Forelimb muscle (tissue), 1 donor: ENCODE measurements at regions not wholly inside any gene's neighbourhood (a gene's known extent, or its start where the extent isn't known, plus 50 kb on each side); places are given as distances from the start of the nearest gene placed in this dataset.
A peak's percentile ranks its signal among the peaks of the same experiment; 100 is the strongest.

Experiments used
- DNase-seq: peaks from one replicate; pipeline ENCODE4 v3.0.0-alpha.2; 2013; ENCODE audit warnings: low read depth

DNA sequence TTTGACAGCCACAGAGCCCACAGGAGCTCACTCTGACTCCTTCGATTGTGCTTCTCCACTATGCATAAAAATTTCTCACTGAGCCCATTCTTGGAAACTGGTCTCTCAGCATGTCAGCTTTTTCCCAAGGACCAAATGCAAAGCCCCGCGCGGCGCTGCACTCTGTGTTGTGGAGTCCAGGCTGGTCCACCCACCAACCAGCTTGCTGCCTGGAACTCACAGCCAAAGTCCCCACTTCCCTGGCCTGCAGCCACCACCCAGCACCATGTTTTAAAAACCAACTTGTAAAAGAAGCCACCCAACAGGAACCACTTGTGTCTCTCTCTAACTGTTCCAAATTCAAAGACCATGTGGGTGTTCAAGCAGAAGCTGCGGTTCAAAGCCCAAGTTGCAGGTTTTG is 124.4 kb downstream of the SPATA19 start:
- no peak for DNase-seq

DNA sequence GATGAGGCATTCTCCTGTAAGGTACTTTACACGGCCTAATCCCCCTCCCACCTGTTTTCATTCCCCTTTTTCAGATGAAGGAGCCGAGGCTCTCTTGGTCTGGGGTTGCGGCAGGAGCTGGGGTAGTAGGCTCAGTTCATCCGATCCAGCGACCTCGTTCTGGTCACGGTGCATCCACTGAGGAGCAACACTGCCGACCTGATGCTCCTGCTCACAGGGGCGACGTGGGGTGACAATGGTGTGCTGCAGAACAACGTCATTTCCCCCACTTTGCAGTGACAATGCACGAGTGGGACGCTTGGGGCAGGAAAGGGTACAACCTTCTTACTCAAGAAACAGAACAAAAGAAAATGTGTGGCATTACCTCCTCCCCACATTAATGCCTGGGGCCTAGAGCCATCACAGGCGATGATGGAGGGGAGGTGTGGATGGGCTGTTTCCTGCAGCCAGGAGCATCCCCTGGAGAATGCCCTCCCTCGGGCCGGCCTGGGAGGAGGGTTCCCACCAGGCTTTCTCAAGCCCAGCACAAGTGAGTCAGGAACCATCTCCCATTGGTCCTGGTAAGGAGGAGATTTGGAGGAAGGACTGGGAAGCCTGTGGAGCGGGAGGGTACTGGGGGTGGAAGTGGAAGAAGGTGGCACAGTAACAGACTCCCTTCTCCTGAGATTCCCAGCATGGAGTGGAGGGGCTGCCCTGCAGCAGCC is 125.6 kb downstream of the SPATA19 start:
- DNase-seq: no peak

DNA sequence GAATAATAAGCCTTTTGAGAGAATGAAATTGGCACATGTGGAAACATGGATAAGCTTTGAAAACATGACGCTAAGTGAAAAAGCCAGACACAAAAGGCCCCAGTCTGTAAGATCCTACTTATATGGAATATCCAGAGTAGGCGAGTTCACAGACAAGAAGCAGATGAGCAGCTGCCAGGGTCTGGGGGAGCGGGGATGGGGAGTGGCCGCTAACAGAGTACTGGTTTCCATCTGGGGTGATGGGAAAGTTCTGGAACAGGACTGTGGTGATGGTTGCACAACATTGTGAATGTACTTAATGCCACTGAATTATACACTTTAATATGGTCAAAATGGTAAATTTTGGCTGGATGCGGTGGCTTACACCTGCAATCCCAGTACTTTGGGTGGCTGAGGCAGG is 126.5 kb downstream of the SPATA19 start:
- DNase-seq: no peak

DNA sequence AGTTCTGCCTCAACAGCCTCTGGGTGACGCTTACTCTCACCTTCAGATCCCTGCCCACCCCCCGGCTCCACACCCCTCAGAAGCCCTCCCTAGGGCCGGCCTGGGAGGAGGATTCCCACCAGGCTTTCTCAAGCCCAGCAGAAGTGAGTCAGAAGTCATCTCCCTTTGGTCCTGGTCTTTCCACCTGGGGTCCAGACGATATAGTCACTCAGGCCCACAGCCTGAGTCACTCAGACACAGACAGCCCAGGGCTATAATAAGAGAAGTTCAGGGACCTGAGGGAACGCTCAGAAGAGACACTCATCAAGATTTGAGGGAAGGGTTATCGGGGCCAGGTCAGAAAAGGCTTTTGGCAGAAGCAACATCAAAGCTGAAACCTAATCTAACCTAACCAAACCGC is 127.1 kb downstream of the SPATA19 start:
- DNase-seq: no peak

DNA sequence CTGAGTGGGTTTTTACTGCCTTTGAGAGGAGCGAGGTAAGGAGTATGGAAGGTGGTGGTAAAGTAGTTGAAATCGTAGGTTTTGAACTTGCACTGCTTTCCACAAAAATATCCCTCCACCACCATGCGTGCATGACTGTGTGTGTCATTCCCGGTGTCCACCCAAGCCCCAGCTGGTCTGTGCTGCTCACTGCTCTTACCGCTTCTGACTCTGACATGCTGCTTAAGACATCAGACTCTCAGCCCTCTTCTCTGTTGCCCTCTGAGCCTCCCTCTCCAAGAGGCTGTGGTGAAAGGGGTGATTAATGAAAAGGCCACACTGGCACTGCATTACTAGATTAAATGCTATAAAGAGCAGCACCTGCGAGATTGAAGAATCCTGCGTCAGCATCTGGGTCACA is 128.7 kb downstream of the SPATA19 start:
- no peak for DNase-seq

DNA sequence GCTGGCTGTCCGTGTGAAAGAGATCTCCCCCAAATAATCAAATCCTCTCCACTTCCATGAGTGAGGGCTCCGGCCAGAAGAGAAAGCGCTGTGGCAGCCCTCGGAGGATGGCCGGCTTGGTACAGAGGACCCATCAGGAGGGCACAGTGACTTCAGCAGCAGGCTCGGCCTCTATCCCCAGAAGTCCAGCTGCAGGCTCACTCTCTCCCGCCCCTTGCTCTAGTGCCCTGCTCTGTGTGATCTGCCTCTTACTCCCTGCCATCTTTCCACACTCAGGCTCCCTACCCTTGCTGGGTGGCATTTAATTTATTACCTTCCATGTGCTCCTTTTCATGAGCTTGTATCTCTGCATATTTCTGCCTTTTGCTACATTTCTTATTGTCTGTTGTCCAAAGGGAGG is 129.7 kb downstream of the SPATA19 start:
- DNase-seq: no peak

DNA sequence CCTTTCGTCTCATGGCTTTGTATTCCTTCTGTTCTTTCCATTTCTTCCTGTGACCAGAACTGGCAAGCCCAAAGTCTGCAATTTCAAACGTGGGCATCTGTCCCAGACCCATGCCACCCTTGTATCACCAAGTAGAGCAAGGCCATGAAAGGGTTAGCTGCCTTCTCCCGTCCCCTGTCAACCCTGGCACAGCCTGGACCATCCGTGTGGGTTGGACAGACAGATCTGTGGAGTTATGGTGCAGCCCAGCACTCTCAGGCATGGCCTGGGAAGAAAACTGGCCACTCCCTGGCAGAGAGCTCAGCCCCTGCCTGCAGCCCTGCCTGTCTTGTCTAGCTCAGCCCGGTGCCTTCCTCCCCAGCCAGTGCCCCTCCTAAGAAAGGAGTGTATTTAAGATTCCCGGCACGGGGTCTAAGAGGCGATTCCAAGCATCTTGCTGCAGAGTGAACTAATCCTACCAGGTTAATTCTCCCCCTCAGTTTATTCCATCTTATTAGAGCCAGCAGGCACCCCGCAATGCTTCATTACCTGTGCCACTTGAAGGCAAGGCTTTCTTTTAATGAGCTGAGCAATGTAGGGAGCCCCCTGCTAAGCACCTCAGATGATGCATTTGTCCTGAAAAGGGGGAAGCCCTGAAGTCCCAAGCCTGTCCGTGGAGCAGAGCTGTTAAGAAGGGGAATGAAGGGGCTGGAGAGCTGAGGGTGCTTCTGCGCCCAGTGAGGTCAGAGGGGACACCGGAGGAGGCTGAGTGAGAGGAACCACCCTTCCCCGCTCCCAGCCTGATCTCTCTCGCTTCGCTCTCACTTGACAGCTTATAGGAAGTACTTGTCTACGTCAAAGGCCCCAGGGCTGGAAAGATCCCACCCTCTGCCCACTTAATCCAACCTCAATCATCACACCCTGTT is 130.6 kb downstream of the SPATA19 start:
- DNase-seq: no peak

DNA sequence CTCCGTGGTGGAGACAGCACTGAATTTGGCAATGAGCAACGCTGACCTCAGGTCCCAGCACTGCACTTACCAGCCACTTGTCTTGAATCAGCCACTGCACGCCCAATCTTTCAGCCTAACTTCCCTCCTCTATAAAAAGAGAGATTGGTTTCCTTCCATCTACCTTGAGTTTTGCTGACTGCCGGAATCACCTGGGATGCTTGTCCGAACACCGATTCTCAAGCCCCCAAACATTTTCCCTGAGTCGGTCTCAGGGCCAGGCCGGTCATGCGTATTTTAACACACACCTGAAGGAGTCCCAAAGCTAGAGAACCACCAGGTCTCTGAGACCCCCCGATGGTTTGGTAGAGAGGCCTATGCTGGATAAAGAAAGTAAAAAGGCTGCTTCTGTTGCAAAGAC is 131.5 kb downstream of the SPATA19 start:
- DNase-seq: no peak

DNA sequence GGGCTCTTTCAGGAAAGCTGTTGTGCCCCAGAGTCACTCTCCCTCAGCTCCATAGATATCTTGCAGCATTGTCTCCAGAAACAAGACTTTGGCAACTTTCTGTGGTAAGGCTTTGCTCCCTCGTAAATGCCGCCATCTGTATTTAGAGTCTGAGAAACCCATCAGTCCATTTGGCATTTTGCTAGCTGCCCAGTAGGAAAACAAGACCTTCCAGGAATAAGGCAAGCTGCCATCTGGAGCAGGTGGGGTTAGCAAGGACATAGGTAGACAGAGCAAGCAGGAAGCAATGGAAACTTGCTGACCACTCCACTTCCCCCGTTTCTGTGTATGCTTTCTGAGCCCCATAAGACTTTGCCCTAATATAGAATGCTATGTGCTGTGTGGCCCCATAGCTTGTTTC is 131.9 kb downstream of the SPATA19 start:
- no peak for DNase-seq

DNA sequence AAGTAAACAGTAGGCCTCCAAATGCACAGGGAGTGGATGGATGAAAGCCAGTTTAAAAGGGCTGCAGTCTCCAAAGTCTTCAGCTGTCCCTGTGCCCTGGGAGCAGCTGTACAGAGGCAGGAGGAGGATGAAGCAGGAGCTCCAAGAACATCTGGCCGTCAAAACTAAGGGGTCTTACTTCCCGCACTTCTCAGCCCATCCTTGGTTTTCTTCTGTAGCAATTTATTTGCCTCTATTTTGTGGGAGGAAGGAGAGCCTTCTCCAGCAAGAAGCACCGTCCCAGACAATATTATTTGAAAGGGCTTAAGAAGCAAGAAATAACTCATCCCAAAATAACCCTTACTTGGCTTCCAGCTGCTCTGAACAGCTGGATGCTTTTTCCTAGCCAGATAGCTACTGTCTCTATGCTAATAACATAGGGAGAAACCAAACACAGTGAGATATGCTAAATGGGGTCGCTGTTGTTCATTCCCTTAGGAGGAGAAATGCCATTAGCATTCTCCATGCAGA is 133.2 kb downstream of the SPATA19 start:
- peak; percentile 45 for DNase-seq

DNA sequence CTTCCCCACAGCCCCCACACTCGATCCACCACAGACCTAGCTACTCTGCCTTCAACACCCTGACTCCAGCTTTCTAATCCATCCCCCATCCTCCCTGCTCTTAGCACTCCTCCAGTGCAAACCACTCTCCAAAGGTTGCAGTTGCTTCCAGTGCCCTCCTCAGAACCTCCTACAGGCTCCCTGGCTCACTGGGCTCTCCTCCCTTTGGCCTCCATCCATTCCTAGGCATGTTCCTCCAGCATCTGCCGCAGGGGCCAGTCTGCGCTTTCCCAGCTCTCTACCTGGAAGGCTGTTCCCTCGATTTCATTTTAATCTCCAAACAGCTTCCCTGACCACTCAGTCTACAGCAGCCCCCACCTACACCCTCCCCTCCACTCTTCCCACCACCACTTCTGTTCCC is 133.8 kb downstream of the SPATA19 start:
- DNase-seq: no peak

DNA sequence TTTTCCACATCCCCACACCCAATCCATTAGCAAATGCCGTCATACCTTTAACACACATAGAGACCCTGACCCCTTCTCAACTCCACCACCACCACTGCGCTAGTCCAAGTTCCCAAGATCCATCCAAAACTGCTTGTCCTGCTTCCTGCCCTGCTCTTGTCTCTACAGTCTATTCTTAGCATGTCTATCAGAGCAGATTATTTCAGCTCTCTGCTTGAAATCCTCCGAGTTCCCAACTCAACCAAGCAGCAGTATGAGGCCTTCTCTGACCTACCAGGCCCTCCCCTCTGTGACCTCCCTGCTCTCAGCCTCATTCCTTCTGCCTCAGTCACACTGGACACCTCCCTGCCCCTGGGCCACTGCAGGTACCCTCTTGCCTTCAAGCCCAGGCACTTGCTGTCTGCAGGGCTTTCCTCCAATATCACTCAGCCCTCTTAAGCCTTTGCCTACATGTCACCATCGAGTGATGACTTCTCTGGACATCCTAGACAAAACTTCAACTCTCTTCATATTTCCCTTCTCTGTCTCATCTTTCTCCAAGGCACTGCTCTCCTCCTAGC is 134.6 kb downstream of the SPATA19 start:
- DNase-seq: no peak

DNA sequence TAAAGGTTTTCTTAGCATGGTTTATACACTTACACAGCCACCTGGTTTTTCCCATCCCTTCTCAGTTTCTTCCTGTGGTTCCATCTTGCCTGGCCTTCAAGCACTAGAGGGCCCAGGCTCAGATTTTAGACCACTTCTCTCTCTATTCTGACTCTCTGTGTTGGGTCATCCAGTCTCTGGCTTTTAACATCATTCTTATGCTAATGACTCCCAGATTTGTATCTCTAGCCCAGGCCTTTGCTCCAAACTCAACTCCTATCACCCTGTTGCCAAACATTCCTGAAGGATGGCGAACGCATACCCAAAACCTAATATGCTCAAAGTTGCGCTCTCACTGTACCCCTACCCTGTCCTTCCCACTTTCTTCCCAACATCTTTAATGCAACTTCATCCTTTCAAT is 135.1 kb downstream of the SPATA19 start:
- no peak for DNase-seq

DNA sequence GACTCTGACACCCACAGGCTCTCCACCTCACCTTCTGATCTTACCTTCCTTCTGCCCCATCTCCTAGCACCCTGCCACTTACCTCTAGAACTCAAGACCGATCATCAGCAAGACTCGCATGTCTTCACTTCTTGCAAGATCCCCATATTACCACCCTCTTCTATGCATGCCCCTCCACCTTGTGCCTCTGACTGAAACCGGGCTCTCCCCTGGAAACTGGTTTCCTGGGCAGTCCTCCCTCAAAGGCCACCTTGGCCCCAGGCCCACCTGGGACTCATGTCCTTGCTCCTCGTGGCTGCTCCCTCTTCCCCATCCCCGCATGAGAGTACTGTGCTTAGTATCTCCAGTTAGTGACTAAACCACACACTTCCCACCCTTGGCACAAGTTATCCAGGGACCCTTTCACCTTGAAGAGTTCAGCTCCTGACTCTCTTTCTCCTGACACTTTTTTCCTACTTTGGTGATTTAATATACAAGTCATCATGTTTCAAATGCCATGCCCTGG is 136.7 kb downstream of the SPATA19 start:
- no peak for DNase-seq

DNA sequence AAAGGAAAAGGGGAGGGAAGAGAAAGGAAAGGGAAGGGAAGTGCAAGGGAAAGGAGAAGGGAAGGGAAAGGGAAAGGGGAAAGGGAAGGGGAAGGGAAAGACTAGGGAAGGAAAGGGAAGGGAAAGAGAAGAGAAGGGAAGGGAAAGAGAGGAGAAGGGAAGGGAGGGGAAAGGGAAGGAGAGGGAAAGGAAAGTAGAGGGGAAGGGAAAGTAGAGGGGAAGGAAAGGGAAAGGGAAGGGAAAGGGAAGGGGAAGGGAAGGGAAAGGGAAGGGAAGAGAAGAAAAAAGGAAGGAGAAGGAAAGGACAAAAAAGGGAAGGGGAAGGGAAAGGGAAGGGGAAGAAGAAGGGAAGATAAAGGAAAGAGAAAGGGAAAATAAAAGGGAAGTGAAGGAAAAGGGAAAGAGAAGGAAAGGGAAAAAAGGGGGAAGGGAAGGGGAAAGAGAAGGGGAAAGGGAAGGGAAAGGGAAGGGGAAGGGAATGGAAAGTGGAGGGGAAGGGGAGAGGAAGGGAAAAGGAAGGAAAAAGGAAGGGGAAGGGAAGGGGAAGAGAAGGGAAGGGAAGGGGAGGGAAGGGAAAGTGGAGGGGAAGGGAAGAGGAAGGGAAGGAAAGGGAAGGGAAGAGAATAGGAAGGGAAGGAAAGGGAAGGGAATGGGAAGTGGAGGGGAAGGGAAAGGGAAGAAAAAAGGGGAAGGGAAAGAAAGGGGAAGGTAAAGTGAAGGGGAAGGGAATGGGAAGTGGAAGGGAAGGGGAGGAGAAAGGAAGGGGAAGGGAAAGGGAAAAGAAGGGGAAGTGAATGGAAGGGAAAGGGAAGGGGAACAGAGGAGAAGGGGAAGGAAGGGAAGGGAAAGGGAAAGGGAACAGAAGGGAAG is 138.2 kb downstream of the SPATA19 start:
- no peak for DNase-seq

DNA sequence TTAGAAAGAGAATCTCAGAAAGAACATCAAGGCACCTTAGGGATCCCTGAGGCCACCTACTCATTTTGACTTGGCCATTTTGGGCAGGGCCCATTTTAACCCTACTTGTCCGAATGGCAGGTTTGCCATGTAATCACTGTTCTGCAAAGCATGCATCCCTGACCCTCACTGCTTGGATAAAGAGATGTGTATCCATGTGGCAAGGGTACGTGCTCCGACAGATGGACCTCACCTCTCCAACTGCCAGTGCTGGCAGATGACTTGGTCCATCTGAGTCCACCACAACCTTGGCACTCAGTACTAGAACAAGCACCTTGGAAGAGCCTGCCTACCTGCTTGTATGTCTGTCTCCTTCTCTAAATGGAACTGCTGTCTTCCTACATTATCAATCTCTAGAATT is 139.4 kb downstream of the SPATA19 start:
- DNase-seq: no peak

DNA sequence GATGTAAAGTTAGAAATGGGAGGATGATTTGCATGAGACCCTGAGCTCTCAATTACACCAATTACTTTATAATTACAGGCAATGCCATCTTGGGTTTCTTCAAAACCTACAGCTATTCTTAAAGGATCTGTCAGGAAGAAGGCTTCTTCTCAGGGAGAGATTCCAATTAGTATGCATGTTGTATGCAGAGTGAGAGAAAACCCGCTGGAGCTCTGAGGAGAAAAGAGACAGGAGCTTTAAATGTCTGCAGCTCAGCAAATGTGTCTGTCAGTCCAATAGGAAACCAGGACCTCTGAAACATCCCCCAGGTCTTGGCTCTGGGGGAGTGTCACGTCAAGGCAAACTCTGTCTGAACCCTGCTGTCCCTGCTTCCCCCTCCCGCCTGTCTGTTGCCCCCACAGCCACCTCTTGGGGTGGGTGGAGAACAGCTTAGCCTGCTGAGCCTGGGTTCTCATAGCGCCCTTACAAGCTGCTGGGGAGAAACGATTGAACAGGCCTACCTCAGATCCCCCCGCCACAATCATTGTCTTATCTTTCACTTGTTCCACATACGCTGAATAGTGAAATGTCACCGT is 140.2 kb downstream of the SPATA19 start:
- DNase-seq: no peak

DNA sequence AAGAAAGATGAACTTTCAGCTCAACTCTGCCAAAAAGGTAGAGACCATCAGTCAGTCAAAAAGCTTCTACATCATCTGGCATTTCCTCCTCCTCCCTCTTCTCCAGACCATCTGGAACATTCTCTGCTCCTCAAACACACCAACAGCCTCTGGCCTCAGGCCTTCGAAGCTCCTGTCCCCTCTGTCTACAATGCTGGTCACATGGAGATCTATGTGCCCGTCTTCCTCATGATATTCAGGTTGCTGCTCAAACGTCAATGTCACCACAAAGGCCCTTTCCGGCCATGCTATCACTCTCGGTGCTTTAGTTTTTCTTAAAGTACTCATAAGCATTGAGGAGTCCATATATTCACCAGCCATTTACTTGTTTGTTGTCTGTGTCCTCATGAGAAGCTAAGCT is 146.2 kb downstream of the SPATA19 start:
- no peak for DNase-seq

DNA sequence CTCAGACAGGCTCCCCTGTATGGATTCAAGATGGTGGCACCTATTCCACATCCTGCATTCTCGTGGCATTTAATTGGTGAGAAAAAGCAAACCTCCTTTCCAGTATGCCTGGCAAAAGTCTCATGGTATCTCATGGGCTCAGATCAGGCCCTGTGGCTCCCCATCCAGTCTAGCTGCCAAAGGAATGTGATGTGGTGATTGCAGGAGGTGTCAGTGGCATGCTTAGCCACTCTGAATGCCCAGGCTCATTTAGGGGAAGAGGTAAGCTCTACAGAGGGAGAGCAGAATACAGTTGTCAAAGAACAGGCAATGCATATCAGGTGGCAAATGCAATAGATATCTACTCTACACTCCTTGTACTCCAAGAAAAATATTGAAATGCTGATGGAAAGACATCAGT is 146.7 kb downstream of the SPATA19 start:
- DNase-seq: no peak

DNA sequence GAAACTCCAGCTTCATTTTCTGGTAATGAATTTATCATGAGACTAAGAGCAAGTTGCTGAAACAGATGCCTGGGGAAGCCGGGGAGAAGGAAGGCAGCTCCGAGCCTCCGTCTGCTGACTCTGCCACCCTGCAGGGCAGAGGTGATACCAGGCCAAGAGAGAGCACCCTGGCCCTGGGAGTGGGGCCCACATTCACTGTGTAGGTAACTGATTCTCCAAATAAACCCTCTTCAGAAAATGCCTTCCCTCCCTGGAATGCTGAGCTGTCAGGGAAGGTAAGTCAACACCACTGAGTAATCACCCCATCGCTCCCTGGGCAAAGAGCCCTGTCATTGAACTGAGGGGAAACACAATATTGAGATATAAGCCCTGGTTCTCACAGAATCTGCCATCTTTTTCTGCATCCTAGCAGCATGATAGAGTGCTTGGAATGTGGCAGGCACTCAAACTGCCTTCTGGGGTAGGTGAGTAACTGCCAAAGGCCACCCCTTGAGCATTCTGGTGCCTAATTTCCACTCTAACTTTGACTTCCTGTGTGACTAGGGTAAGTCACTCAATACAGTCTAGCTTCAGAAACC is 147.6 kb downstream of the SPATA19 start:
- no peak for DNase-seq

DNA sequence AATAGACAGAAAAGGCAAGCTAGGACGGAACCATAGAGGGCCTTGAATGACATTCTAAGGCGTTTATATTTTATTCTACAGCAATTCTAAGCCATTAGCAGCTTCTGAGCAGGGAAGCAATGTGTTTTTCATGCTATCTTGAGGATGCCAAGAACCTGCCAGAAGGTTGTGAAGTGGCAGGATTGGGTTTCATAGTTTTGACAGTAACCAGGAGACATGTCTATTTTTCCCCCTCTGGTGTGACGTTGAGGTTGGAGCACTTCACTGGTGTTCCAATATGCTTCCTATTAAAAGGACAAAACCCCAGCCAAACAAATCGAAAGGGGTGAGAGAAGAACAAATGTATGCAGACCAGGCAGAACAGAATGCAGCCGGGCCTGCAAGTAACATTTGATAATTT is 148.2 kb downstream of the SPATA19 start:
- peak; percentile 8 for DNase-seq
